ENCODE measurements at regions not wholly inside any gene's neighbourhood (a gene's known extent, or its start where the extent isn't known, plus 50 kb on each side); places are given as distances from the start of the nearest gene placed in this dataset.

GRCh38 chr7:54145716-54146115 lies 396.5 kb upstream of the VSTM2A start:
- TF ChIP-seq GABPA (IDR thresholded peaks at IDR 0.05; ENCODE audit: low read depth, low read length) (no peak), GABPA (CRISPR knock-in tag; IDR thresholded peaks at IDR 0.05; ENCODE audit: low read depth) (no peak), ATF7 (IDR thresholded peaks at IDR 0.05) (no peak), ATF7 (CRISPR knock-in tag; IDR thresholded peaks at IDR 0.05) (no peak), ARID2 (CRISPR knock-in tag; IDR thresholded peaks at IDR 0.05; ENCODE audit: borderline replicate concordance) (no peak), SNAI1 (CRISPR knock-in tag; IDR thresholded peaks at IDR 0.05; ENCODE audit: borderline replicate concordance) (no peak), MAF1 (CRISPR knock-in tag; IDR thresholded peaks at IDR 0.05; ENCODE audit: borderline replicate concordance) (no peak), HNRNPUL1 (IDR thresholded peaks at IDR 0.05; ENCODE audit: low read depth, low read length) (no peak), POLR2A (IDR thresholded peaks at IDR 0.05; ENCODE audit: insufficient read depth in 1 of 2, low read depth in 2 of 2, low read length in 2 of 2) (no peak), ZNF792 (CRISPR knock-in tag; IDR thresholded peaks at IDR 0.05) (no peak)
